ENCODE measurements at regions not wholly inside any gene's neighbourhood (a gene's known extent, or its start where the extent isn't known, plus 50 kb on each side); places are given as distances from the start of the nearest gene placed in this dataset.

DNA sequence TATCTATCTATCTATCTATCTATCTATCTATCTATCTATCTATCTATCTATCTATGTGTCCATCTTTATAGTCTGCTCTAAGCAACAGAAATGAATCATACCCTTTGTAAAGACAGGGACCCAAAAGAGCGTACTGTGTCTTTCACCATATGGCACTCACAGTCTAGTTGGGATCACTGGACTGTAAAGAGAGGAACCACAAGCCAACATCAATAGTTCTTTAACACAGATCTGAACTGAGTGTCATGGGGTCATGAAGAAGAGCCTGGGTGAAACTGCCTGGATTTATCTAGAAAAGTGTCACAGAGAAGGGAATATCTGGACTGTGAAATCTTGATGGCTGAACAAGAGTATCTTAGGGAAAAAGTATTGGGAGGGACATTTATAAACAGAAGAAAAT, 619.1 kb upstream of the SOX9 start:
- H3K9me2 ChIP-seq (ENCODE audit: insufficient read depth): no peaks in the 10 kb centered on the region
- H3K27me3 ChIP-seq (ENCODE audit: insufficient read depth): no peaks in the 10 kb centered on the region
- H3K4me3 ChIP-seq: no peak overlapping the region
- Mint-ChIP-seq H3K36me3 (ENCODE audit: low read depth) (no peaks in the 10 kb centered on the region), H3K4me3 (no peak overlapping the region), H3K27ac (no peak overlapping the region), H3K9me3 (no peaks in the 10 kb centered on the region), H3K27me3 (ENCODE audit: insufficient read depth, low read depth, poor library complexity) (peaks cover 1% of the 10 kb centered on the region), H3K4me1 (peaks cover 5% of the 10 kb centered on the region; the same call in 2 of the 3 replicates)
- no peaks in the 10 kb centered on the region for H4K20me1 ChIP-seq (replicated peaks; ENCODE audit: insufficient read depth)
- no peak for DNase-seq (ENCODE audit: low spot score)
- no peak overlapping the region for H3K4me2 ChIP-seq
- ATAC-seq: no peak
- no peaks in the 10 kb centered on the region for H3K36me3 ChIP-seq (ENCODE audit: insufficient read depth)
- no peaks in the 10 kb centered on the region for H3K79me2 ChIP-seq (replicated peaks; ENCODE audit: insufficient read depth)
- no peak for TF ChIP-seq CREB1 (CRISPR knock-in tag; IDR thresholded peaks at IDR 0.05; ENCODE audit: low read depth)
- TF ChIP-seq JUNB (IDR thresholded peaks at IDR 0.05; ENCODE audit: unreplicated experiment): no peak
- no peak for TF ChIP-seq EZH2phosphoT487 (IDR thresholded peaks at IDR 0.05; ENCODE audit: unreplicated experiment)
- no peak for TF ChIP-seq ZNF114 (CRISPR knock-in tag; IDR thresholded peaks at IDR 0.05)
- TF ChIP-seq, protein P1, sequence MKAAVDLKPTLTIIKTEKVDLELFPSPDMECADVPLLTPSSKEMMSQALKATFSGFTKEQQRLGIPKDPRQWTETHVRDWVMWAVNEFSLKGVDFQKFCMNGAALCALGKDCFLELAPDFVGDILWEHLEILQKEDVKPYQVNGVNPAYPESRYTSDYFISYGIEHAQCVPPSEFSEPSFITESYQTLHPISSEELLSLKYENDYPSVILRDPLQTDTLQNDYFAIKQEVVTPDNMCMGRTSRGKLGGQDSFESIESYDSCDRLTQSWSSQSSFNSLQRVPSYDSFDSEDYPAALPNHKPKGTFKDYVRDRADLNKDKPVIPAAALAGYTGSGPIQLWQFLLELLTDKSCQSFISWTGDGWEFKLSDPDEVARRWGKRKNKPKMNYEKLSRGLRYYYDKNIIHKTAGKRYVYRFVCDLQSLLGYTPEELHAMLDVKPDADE (IDR thresholded peaks at IDR 0.05): no peak
- no peak for TF ChIP-seq POLR2AphosphoS5 (IDR thresholded peaks at IDR 0.05; ENCODE audit: low read depth)
- TF ChIP-seq EZH2 (IDR thresholded peaks at IDR 0.05; ENCODE audit: low read depth, unreplicated experiment): no peak
- TF ChIP-seq, protein P2, sequence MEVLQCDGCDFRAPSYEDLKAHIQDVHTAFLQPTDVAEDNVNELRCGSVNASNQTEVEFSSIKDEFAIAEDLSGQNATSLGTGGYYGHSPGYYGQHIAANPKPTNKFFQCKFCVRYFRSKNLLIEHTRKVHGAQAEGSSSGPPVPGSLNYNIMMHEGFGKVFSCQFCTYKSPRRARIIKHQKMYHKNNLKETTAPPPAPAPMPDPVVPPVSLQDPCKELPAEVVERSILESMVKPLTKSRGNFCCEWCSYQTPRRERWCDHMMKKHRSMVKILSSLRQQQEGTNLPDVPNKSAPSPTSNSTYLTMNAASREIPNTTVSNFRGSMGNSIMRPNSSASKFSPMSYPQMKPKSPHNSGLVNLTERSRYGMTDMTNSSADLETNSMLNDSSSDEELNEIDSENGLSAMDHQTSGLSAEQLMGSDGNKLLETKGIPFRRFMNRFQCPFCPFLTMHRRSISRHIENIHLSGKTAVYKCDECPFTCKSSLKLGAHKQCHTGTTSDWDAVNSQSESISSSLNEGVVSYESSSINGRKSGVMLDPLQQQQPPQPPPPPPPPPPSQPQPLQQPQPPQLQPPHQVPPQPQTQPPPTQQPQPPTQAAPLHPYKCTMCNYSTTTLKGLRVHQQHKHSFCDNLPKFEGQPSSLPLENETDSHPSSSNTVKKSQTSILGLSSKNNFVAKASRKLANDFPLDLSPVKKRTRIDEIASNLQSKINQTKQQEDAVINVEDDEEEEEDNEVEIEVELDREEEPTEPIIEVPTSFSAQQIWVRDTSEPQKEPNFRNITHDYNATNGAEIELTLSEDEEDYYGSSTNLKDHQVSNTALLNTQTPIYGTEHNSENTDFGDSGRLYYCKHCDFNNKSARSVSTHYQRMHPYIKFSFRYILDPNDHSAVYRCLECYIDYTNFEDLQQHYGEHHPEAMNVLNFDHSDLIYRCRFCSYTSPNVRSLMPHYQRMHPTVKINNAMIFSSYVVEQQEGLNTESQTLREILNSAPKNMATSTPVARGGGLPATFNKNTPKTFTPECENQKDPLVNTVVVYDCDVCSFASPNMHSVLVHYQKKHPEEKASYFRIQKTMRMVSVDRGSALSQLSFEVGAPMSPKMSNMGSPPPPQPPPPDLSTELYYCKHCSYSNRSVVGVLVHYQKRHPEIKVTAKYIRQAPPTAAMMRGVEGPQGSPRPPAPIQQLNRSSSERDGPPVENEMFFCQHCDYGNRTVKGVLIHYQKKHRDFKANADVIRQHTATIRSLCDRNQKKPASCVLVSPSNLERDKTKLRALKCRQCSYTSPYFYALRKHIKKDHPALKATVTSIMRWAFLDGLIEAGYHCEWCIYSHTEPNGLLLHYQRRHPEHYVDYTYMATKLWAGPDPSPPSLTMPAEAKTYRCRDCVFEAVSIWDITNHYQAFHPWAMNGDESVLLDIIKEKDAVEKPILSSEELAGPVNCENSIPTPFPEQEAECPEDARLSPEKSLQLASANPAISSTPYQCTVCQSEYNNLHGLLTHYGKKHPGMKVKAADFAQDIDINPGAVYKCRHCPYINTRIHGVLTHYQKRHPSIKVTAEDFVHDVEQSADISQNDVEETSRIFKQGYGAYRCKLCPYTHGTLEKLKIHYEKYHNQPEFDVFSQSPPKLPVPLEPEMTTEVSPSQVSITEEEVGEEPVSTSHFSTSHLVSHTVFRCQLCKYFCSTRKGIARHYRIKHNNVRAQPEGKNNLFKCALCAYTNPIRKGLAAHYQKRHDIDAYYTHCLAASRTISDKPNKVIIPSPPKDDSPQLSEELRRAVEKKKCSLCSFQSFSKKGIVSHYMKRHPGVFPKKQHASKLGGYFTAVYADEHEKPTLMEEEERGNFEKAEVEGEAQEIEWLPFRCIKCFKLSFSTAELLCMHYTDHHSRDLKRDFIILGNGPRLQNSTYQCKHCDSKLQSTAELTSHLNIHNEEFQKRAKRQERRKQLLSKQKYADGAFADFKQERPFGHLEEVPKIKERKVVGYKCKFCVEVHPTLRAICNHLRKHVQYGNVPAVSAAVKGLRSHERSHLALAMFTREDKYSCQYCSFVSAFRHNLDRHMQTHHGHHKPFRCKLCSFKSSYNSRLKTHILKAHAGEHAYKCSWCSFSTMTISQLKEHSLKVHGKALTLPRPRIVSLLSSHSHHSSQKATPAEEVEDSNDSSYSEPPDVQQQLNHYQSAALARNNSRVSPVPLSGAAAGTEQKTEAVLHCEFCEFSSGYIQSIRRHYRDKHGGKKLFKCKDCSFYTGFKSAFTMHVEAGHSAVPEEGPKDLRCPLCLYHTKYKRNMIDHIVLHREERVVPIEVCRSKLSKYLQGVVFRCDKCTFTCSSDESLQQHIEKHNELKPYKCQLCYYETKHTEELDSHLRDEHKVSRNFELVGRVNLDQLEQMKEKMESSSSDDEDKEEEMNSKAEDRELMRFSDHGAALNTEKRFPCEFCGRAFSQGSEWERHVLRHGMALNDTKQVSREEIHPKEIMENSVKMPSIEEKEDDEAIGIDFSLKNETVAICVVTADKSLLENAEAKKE (CRISPR knock-in tag; IDR thresholded peaks at IDR 0.05): no peak
- TF ChIP-seq, protein P3, sequence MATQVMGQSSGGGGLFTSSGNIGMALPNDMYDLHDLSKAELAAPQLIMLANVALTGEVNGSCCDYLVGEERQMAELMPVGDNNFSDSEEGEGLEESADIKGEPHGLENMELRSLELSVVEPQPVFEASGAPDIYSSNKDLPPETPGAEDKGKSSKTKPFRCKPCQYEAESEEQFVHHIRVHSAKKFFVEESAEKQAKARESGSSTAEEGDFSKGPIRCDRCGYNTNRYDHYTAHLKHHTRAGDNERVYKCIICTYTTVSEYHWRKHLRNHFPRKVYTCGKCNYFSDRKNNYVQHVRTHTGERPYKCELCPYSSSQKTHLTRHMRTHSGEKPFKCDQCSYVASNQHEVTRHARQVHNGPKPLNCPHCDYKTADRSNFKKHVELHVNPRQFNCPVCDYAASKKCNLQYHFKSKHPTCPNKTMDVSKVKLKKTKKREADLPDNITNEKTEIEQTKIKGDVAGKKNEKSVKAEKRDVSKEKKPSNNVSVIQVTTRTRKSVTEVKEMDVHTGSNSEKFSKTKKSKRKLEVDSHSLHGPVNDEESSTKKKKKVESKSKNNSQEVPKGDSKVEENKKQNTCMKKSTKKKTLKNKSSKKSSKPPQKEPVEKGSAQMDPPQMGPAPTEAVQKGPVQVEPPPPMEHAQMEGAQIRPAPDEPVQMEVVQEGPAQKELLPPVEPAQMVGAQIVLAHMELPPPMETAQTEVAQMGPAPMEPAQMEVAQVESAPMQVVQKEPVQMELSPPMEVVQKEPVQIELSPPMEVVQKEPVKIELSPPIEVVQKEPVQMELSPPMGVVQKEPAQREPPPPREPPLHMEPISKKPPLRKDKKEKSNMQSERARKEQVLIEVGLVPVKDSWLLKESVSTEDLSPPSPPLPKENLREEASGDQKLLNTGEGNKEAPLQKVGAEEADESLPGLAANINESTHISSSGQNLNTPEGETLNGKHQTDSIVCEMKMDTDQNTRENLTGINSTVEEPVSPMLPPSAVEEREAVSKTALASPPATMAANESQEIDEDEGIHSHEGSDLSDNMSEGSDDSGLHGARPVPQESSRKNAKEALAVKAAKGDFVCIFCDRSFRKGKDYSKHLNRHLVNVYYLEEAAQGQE (IDR thresholded peaks at IDR 0.05; ENCODE audit: unreplicated experiment): no peak
- no peak overlapping the region for H2AFZ ChIP-seq
- no peaks in the 10 kb centered on the region for H3K4me1 ChIP-seq (ENCODE audit: insufficient read depth)
- H3F3A ChIP-seq (replicated peaks; ENCODE audit: low read depth): no peaks in the 10 kb centered on the region
- H3K27ac ChIP-seq (ENCODE audit: low read depth): no peak overlapping the region

All from GM23338 (cell line).